Kidney (tissue), 13 donors: ENCODE measurements at regions not wholly inside any gene's neighbourhood (a gene's known extent, or its start where the extent isn't known, plus 50 kb on each side); places are given as distances from the start of the nearest gene placed in this dataset.

Experiments used
- DNase-seq, 5 donors: peaks; one replicate each; pipeline ENCODE4 v3.0.0-alpha.2; 2013 to 2020
- FAIRE-seq: peaks from 2 replicates; lab custom pipeline; 2012; peaks lifted over from hg19 to GRCh38; lab: Jason Lieb, UNC
- H3K27ac ChIP-seq, 2 donors: one replicate each; pipeline ENCODE4 v1.7.0; 2013; ENCODE audit warnings: low read depth in 2 of 2, low read length in 2 of 2, inconsistent platforms in 1 of 2
- H3K27me3 ChIP-seq: one replicate; pipeline ENCODE4 v1.7.1; 2013; ENCODE audit warnings: low read length, inconsistent platforms; ENCODE audit not compliant: control insufficient read depth, insufficient read depth
- H3K36me3 ChIP-seq, 3 donors: one replicate each; pipeline versions ENCODE4 v1.7.0 to v1.7.1; 2013; ENCODE audit warnings: low read length in 3 of 3, control low read depth in 1 of 3, inconsistent platforms in 1 of 3; ENCODE audit not compliant: insufficient read depth in 3 of 3, control insufficient read depth in 2 of 3
- H3K4me1 ChIP-seq, 3 donors: one replicate each; pipeline versions ENCODE4 v1.7.0 to v1.7.1; 2013; ENCODE audit warnings: low read length in 3 of 3, inconsistent platforms in 1 of 3, low read depth in 1 of 3; ENCODE audit not compliant: control insufficient read depth in 2 of 3, insufficient read depth in 2 of 3
- H3K4me3 ChIP-seq, 3 donors: one replicate each; pipeline versions ENCODE4 v1.7.0 to v1.8.1; 2013; ENCODE audit warnings: low read length in 3 of 3, control low read depth in 1 of 3, inconsistent platforms in 1 of 3
- H3K9ac ChIP-seq, 3 donors: one replicate each; pipeline versions ENCODE4 v1.7.0 to v1.7.1; 2013; ENCODE audit warnings: low read length in 3 of 3, control low read depth in 1 of 3, inconsistent platforms in 1 of 3
- H3K9me3 ChIP-seq, 3 donors: one replicate each; pipeline versions ENCODE4 v1.7.0 to v1.7.1; 2013; ENCODE audit warnings: low read length in 3 of 3, control low read depth in 1 of 3, inconsistent platforms in 1 of 3; ENCODE audit not compliant: control insufficient read depth in 2 of 3, insufficient read depth in 1 of 3
- CTCF ChIP-seq: IDR thresholded peaks from 3 replicates; pipeline ENCODE4 v1.5.1; 2012; ENCODE audit warnings: mild to moderate bottlenecking, moderate library complexity, borderline replicate concordance; ENCODE audit not compliant: insufficient read depth; ENCODE audit errors: extremely low read depth
- intact Hi-C: fragments of 100-400 bp; cut with DNase I; formaldehyde crosslinking; loops from one replicate; pipeline ENCODE4 v1.11.1; 2022
- donor health status: control.
- donor health status: control.
- donor health status: control.
- donor health status: control.
- donor health status: control.
- donor health status: DM: yes; HTN: yes; CAD: no.
- donor health status: Normal renal cell carcinoma (clear cell type).

DNA sequence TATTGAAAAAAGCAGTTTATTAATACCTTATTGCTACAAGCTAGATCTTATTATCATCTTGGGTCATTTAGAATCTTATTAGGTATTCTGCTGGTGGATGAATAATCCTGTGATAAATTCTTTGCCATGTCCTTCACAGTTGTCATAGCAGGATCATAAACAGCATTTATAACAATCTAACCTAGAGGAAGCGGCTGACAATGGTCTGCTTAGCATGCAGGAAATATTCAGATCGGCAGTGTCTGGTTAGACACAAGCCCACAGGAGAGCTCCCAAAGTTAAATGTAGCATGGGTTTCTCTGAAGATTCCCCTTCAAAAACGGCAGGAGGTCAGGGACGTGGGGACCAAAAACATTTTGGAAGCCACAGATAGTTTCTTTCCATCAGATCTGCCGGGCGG is 179.3 kb downstream of the FOXB1 start:
- H3K9ac ChIP-seq: no peak overlapping the region
- no peak overlapping the region for H3K27ac ChIP-seq
- H3K9me3 ChIP-seq: no peaks in the 10 kb centered on the region
- TF ChIP-seq CTCF: no peak
- DNase-seq: no peak
- H3K27me3 ChIP-seq: no peaks in the 10 kb centered on the region
- H3K4me3 ChIP-seq: no peak overlapping the region
- no peaks in the 10 kb centered on the region for H3K4me1 ChIP-seq
- no peaks in the 10 kb centered on the region for H3K36me3 ChIP-seq
- intact Hi-C loops: no loop called here
- no peak for FAIRE-seq

DNA sequence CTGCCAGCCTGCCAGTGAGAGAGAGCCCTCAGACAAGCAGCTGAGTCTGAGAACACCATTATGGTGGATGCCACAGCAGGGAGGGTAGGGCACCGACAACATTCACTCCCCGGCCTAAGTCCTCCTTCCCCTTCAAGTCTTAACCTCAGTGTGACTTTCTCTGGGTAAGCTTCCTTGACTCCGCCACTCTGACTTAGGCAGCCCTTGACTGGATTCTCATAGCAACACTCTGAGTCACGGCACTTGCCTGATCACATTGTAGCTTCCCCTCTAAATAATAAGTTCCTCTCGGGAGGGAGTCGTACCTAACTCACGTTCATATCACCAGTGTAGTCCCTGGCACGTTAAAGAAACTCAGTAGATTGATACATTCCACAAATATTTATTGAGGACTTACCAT is 180.5 kb downstream of the FOXB1 start:
- H3K36me3 ChIP-seq: no peaks in the 10 kb centered on the region
- no peak overlapping the region for H3K4me3 ChIP-seq
- H3K27me3 ChIP-seq: no peaks in the 10 kb centered on the region
- DNase-seq (no peak), FAIRE-seq (no peak)
- H3K27ac ChIP-seq: no peak overlapping the region
- no peak overlapping the region for H3K9ac ChIP-seq
- intact Hi-C loops: no loop called here
- TF ChIP-seq CTCF: no peak
- no peaks in the 10 kb centered on the region for H3K4me1 ChIP-seq
- H3K9me3 ChIP-seq: no peaks in the 10 kb centered on the region

DNA sequence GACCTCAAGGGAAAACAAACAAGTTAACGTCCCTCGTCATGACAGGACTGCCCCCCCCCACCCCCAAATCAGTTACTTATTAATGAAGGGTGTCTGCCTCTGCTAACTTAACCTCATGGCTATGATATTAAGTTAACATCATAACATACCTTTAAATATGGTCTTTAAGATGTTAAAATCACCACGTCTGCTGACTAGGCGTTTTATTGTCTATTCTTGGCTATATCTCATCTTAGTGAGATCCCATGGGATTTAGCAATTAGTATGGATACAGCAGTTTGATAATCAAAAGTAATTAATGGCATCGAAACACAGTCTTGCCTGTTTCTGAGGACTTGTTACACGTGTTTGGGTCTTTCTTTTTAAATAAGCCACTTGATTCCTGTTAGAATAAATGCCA is 186.9 kb downstream of the FOXB1 start:
- no peak for FAIRE-seq
- no peak overlapping the region for H3K27ac ChIP-seq
- DNase-seq: no peak
- H3K9me3 ChIP-seq: no peaks in the 10 kb centered on the region
- H3K4me3 ChIP-seq: no peak overlapping the region
- no peak for TF ChIP-seq CTCF
- no peaks in the 10 kb centered on the region for H3K27me3 ChIP-seq
- no peak overlapping the region for H3K9ac ChIP-seq
- no peaks in the 10 kb centered on the region for H3K4me1 ChIP-seq
- H3K36me3 ChIP-seq: no peaks in the 10 kb centered on the region
- intact Hi-C loops: no loop called here

GRCh38 chr15:60191821-60192220 is 187.7 kb downstream of the FOXB1 start:
- no peaks in the 10 kb centered on the region for H3K27me3 ChIP-seq
- H3K4me3 ChIP-seq: no peak overlapping the region
- H3K27ac ChIP-seq: no peak overlapping the region
- H3K4me1 ChIP-seq: no peaks in the 10 kb centered on the region
- intact Hi-C loops: no loop called here
- no peak overlapping the region for H3K9ac ChIP-seq
- DNase-seq: no peak
- no peak for TF ChIP-seq CTCF
- no peaks in the 10 kb centered on the region for H3K9me3 ChIP-seq
- no peak for FAIRE-seq
- H3K36me3 ChIP-seq: no peaks in the 10 kb centered on the region
